Activated T-cell treated with anti-CD3 and anti-CD28 coated beads, Interleukin-2, amount 50 U/mL, for 72 hours (primary cell): ENCODE measurements at regions not wholly inside any gene's neighbourhood (a gene's known extent, or its start where the extent isn't known, plus 50 kb on each side); places are given as distances from the start of the nearest gene placed in this dataset.

ENCODE experiments used
- ATAC-seq, 2 donors: fragments of 150-1000 bp; cut with Tn5 transposase; replicated peaks in 1 of 2; 2 replicates each; pipeline ENCODE4 v1.10.0; 2021; ENCODE audit warnings: moderate library complexity in 2 of 2, mild to moderate bottlenecking in 1 of 2
- DNase-seq, 2 donors: peaks; one replicate each; pipeline ENCODE4 v3.0.0; 2021 to 2022; ENCODE audit warnings: mixed read lengths in 1 of 2
- H3K27ac Mint-ChIP-seq: one replicate; pipeline ENCODE4 v1.8.0; 2022; ENCODE audit warnings: mild to moderate bottlenecking, moderate library complexity, mixed read lengths
- H3K27me3 Mint-ChIP-seq: one replicate; pipeline ENCODE4 v1.8.0; 2022; ENCODE audit warnings: low read depth, mixed read lengths
- H3K36me3 Mint-ChIP-seq, 2 donors: one replicate each; pipeline ENCODE4 v1.8.0; 2022; ENCODE audit warnings: mixed read lengths in 2 of 2, mild to moderate bottlenecking in 1 of 2; ENCODE audit not compliant: insufficient read depth in 2 of 2
- H3K4me1 Mint-ChIP-seq: one replicate; pipeline ENCODE4 v1.8.0; 2022; ENCODE audit warnings: low read depth, mixed read lengths
- H3K4me3 Mint-ChIP-seq, 2 donors: one replicate each; pipeline ENCODE4 v1.8.0; 2022; ENCODE audit warnings: mild to moderate bottlenecking in 2 of 2, mixed read lengths in 2 of 2, moderate library complexity in 2 of 2
- H3K9me3 Mint-ChIP-seq, 2 donors: one replicate each; pipeline ENCODE4 v1.8.0; 2022; ENCODE audit warnings: mixed read lengths in 2 of 2

- Mint-ChIP-seq H3K27me3 (peaks cover 25% of the 10 kb centered on the region), H3K9me3 (no peaks in the 10 kb centered on the region), H3K4me1 (no peaks in the 10 kb centered on the region), H3K27ac (no peak overlapping the region), H3K4me3 (no peak overlapping the region), H3K36me3 (no peaks in the 10 kb centered on the region)
- no peak for ATAC-seq
- DNase-seq = no peak
Observed at GRCh38 chrX:44096666-44097065, 123.5 kb upstream of the NDP start.

- Mint-ChIP-seq H3K27ac (no peak overlapping the region), H3K9me3 (no peaks in the 10 kb centered on the region), H3K4me3 (no peak overlapping the region), H3K27me3 (peaks cover 25% of the 10 kb centered on the region), H3K4me1 (no peaks in the 10 kb centered on the region), H3K36me3 (no peaks in the 10 kb centered on the region)
- ATAC-seq (no peak), DNase-seq (no peak)
Observed at GRCh38 chrX:44094821-44095530, 121.8 kb upstream of the NDP start.

- Mint-ChIP-seq H3K36me3 (no peaks in the 10 kb centered on the region), H3K9me3 (no peaks in the 10 kb centered on the region), H3K27ac (no peak overlapping the region), H3K4me3 (no peak overlapping the region), H3K4me1 (no peaks in the 10 kb centered on the region), H3K27me3 (peaks cover 25% of the 10 kb centered on the region)
- no peak for ATAC-seq
- no peak for DNase-seq
Observed at GRCh38 chrX:44093431-44093830, 120.2 kb upstream of the NDP start.

- no peak for DNase-seq
- ATAC-seq = no peak
- H3K4me1 Mint-ChIP-seq = no peaks in the 10 kb centered on the region
- peaks cover 25% of the 10 kb centered on the region for H3K27me3 Mint-ChIP-seq
- no peak overlapping the region for H3K4me3 Mint-ChIP-seq
- no peaks in the 10 kb centered on the region for H3K36me3 Mint-ChIP-seq
- H3K27ac Mint-ChIP-seq = no peak overlapping the region
- no peaks in the 10 kb centered on the region for H3K9me3 Mint-ChIP-seq
Observed at GRCh38 chrX:44092778-44093177, 119.6 kb upstream of the NDP start.

- H3K4me1 Mint-ChIP-seq = no peaks in the 10 kb centered on the region
- ATAC-seq (no peak), DNase-seq (no peak)
- peaks cover 25% of the 10 kb centered on the region for H3K27me3 Mint-ChIP-seq
- H3K4me3 Mint-ChIP-seq = no peak overlapping the region
- H3K27ac Mint-ChIP-seq = no peak overlapping the region
- no peaks in the 10 kb centered on the region for H3K36me3 Mint-ChIP-seq
- no peaks in the 10 kb centered on the region for H3K9me3 Mint-ChIP-seq
Observed at GRCh38 chrX:44088510-44089144, 115.4 kb upstream of the NDP start.

- H3K27ac Mint-ChIP-seq = no peak overlapping the region
- ATAC-seq (no peak), DNase-seq (no peak)
- H3K9me3 Mint-ChIP-seq = no peaks in the 10 kb centered on the region
- no peak overlapping the region for H3K4me3 Mint-ChIP-seq
- H3K27me3 Mint-ChIP-seq = peaks cover 32% of the 10 kb centered on the region
- H3K4me1 Mint-ChIP-seq = no peaks in the 10 kb centered on the region
- H3K36me3 Mint-ChIP-seq = no peaks in the 10 kb centered on the region
Observed at GRCh38 chrX:44085209-44085608, 112.0 kb upstream of the NDP start.

GRCh38 chrX:44082829-44083228 lies 109.6 kb upstream of the NDP start:
- no peaks in the 10 kb centered on the region for H3K9me3 Mint-ChIP-seq
- H3K4me3 Mint-ChIP-seq = no peak overlapping the region
- H3K27me3 Mint-ChIP-seq = peaks cover 23% of the 10 kb centered on the region
- H3K4me1 Mint-ChIP-seq = no peaks in the 10 kb centered on the region
- H3K27ac Mint-ChIP-seq = no peak overlapping the region
- H3K36me3 Mint-ChIP-seq = peaks cover 0 to 2% of the 10 kb centered on the region in 2 donors
- DNase-seq (no peak), ATAC-seq (no peak)

- H3K36me3 Mint-ChIP-seq = peaks cover 0 to 4% of the 10 kb centered on the region in 2 donors
- no peak overlapping the region for H3K4me3 Mint-ChIP-seq
- H3K4me1 Mint-ChIP-seq = no peaks in the 10 kb centered on the region
- ATAC-seq (no peak), DNase-seq (no peak)
- peaks cover 29% of the 10 kb centered on the region for H3K27me3 Mint-ChIP-seq
- no peak overlapping the region for H3K27ac Mint-ChIP-seq
- H3K9me3 Mint-ChIP-seq = peaks cover 3% of the 10 kb centered on the region in 2 donors
Observed at GRCh38 chrX:44080083-44080482, 106.9 kb upstream of the NDP start.

GRCh38 chrX:44072631-44073030 lies 99.4 kb upstream of the NDP start:
- DNase-seq (no peak), ATAC-seq (no peak)
- no peaks in the 10 kb centered on the region for H3K4me1 Mint-ChIP-seq
- peaks cover 2 to 3% of the 10 kb centered on the region in 2 donors for H3K9me3 Mint-ChIP-seq
- H3K36me3 Mint-ChIP-seq = peaks cover 0 to 2% of the 10 kb centered on the region in 2 donors
- H3K27me3 Mint-ChIP-seq = peaks cover 47% of the 10 kb centered on the region
- H3K27ac Mint-ChIP-seq = no peak overlapping the region
- H3K4me3 Mint-ChIP-seq = no peak overlapping the region

- no peak for ATAC-seq
- no peak overlapping the region for H3K27ac Mint-ChIP-seq
Observed at GRCh38 chrX:44071847-44072551, 98.8 kb upstream of the NDP start.

GRCh38 chrX:44071070-44071645 lies 98.0 kb upstream of the NDP start:
- ATAC-seq = no peak
- H3K27ac Mint-ChIP-seq = no peak overlapping the region
- peaks cover 46% of the 10 kb centered on the region for H3K27me3 Mint-ChIP-seq
- H3K4me3 Mint-ChIP-seq = no peak overlapping the region
- no peaks in the 10 kb centered on the region for H3K36me3 Mint-ChIP-seq
- H3K9me3 Mint-ChIP-seq = no peaks in the 10 kb centered on the region
- no peaks in the 10 kb centered on the region for H3K4me1 Mint-ChIP-seq
- DNase-seq = no peak

More at GRCh38 chrX:44071847-44072551, 98.8 kb upstream of the NDP start:
- DNase-seq = no peak
- Mint-ChIP-seq H3K4me1 (no peaks in the 10 kb centered on the region), H3K36me3 (no peaks in the 10 kb centered on the region), H3K9me3 (no peaks in the 10 kb centered on the region), H3K4me3 (no peak overlapping the region), H3K27me3 (peaks cover 43% of the 10 kb centered on the region)

GRCh38 chrX:44068043-44068442 lies 94.9 kb upstream of the NDP start:
- ATAC-seq = no peak
- Mint-ChIP-seq H3K9me3 (peaks cover 0 to 2% of the 10 kb centered on the region in 2 donors), H3K27ac (no peak overlapping the region)

GRCh38 chrX:44063606-44064005 lies 90.4 kb upstream of the NDP start:
- DNase-seq (no peak), ATAC-seq (no peak)
- Mint-ChIP-seq H3K36me3 (no peaks in the 10 kb centered on the region), H3K9me3 (peaks cover 0 to 2% of the 10 kb centered on the region in 2 donors), H3K4me1 (no peaks in the 10 kb centered on the region), H3K27ac (no peak overlapping the region), H3K4me3 (no peak overlapping the region), H3K27me3 (peaks cover 33% of the 10 kb centered on the region)

More at GRCh38 chrX:44068043-44068442, 94.9 kb upstream of the NDP start:
- no peak for DNase-seq
- Mint-ChIP-seq H3K36me3 (no peaks in the 10 kb centered on the region), H3K4me3 (no peak overlapping the region), H3K27me3 (peaks cover 34% of the 10 kb centered on the region), H3K4me1 (no peaks in the 10 kb centered on the region)
